ENCODE measurements at regions not wholly inside any gene's neighbourhood (a gene's known extent, or its start where the extent isn't known, plus 50 kb on each side); places are given as distances from the start of the nearest gene placed in this dataset.

- no peak for DNase-seq (ENCODE audit: low read depth)
- TF ChIP-seq CTCF (IDR thresholded peaks at IDR 0.05; ENCODE audit: insufficient read depth, low read length), result no peak
Measured at GRCh38 chr5:144896473-144896872, 725.8 kb downstream of the KCTD16 start.

GRCh38 chr5:144886668-144887067 is 716.0 kb downstream of the KCTD16 start:
- TF ChIP-seq CTCF (IDR thresholded peaks at IDR 0.05; ENCODE audit: insufficient read depth, low read length), result no peak
- H3K4me3 ChIP-seq (ENCODE audit: low read depth, low read length), result no peak overlapping the region
- no peak for DNase-seq (ENCODE audit: low read depth)

More at GRCh38 chr5:144896473-144896872, 725.8 kb downstream of the KCTD16 start:
- no peak overlapping the region for H3K4me3 ChIP-seq (ENCODE audit: low read depth, low read length)

- no peak overlapping the region for H3K4me3 ChIP-seq (ENCODE audit: low read depth, low read length)
- no peak for TF ChIP-seq CTCF (IDR thresholded peaks at IDR 0.05; ENCODE audit: insufficient read depth, low read length)
- DNase-seq (ENCODE audit: low read depth), result no peak
Measured at GRCh38 chr5:144882739-144883283, 712.1 kb downstream of the KCTD16 start.

GRCh38 chr5:144880513-144880912 is 709.8 kb downstream of the KCTD16 start:
- no peak overlapping the region for H3K4me3 ChIP-seq (ENCODE audit: low read depth, low read length)
- no peak for TF ChIP-seq CTCF (IDR thresholded peaks at IDR 0.05; ENCODE audit: insufficient read depth, low read length)

GRCh38 chr5:144876990-144877389 is 706.3 kb downstream of the KCTD16 start:
- TF ChIP-seq CTCF (IDR thresholded peaks at IDR 0.05; ENCODE audit: insufficient read depth, low read length), result no peak
- DNase-seq (ENCODE audit: low read depth), result no peak
- H3K4me3 ChIP-seq (ENCODE audit: low read depth, low read length), result no peak overlapping the region

More at GRCh38 chr5:144880513-144880912, 709.8 kb downstream of the KCTD16 start:
- no peak for DNase-seq (ENCODE audit: low read depth)

GRCh38 chr5:144873076-144873475 is 702.4 kb downstream of the KCTD16 start:
- no peak for TF ChIP-seq CTCF (IDR thresholded peaks at IDR 0.05; ENCODE audit: insufficient read depth, low read length)
- no peak for DNase-seq (ENCODE audit: low read depth)
- no peak overlapping the region for H3K4me3 ChIP-seq (ENCODE audit: low read depth, low read length)

GRCh38 chr5:144864118-144864517 is 693.4 kb downstream of the KCTD16 start:
- no peak for DNase-seq (ENCODE audit: low read depth)
- no peak overlapping the region for H3K4me3 ChIP-seq (ENCODE audit: low read depth, low read length)
- TF ChIP-seq CTCF (IDR thresholded peaks at IDR 0.05; ENCODE audit: insufficient read depth, low read length), result no peak
